Peyer's patch (tissue), 4 donors: ENCODE measurements at regions not wholly inside any gene's neighbourhood (a gene's known extent, or its start where the extent isn't known, plus 50 kb on each side); places are given as distances from the start of the nearest gene placed in this dataset.

Experiments
- CTCF ChIP-seq, 6 experiments: fragments of 450-650 bp in 4 of 6; fragments of 200-600 bp in 2 of 6; sonication (generic) in 1 of 6; IDR thresholded peaks; one replicate each; pipeline ENCODE4 v1.5.1; 2017 to 2019; ENCODE audit warnings: antibody characterized with exemption in 6 of 6, mild to moderate bottlenecking in 3 of 6, moderate library complexity in 1 of 6
- POLR2A ChIP-seq, 2 donors: fragments of 450-650 bp; IDR thresholded peaks; one replicate each; pipeline ENCODE4 v1.5.1; 2017; ENCODE audit warnings: antibody characterized with exemption in 2 of 2, mild to moderate bottlenecking in 2 of 2, moderate library complexity in 2 of 2

- TF ChIP-seq CTCF (IDR thresholded peaks at IDR 0.05) (no peak), POLR2A (IDR thresholded peaks at IDR 0.05) (no peak)
Observed at GRCh38 chr15:62476163-62476562, 311.1 kb upstream of the C2CD4B start.
